ENCODE measurements at regions not wholly inside any gene's neighbourhood (a gene's known extent, or its start where the extent isn't known, plus 50 kb on each side); places are given as distances from the start of the nearest gene placed in this dataset.

DNA sequence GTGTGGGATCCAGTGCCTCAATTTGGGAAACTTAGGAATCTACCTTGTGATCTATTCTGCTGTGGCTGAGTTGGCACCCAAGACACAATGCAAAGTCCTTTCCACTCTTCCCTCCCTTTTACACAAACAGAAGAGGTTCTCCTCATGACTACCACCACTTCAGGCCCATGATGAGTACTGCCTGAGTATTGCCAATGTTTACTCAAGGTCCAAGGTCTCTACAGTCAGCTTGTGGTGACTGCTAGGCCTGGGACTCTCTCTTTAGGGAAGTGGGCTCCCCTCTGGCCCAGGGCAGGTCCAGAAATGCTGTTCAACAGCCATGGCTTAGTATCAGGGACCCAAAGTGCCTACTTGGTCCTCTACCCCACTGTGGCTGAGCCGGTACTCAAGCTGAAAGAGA is 56.8 kb upstream of the PEX5L start:
- no peak for TF ChIP-seq POLR2AphosphoS5 (IDR thresholded peaks at IDR 0.05; ENCODE audit: low read depth)
- TF ChIP-seq, protein P1, sequence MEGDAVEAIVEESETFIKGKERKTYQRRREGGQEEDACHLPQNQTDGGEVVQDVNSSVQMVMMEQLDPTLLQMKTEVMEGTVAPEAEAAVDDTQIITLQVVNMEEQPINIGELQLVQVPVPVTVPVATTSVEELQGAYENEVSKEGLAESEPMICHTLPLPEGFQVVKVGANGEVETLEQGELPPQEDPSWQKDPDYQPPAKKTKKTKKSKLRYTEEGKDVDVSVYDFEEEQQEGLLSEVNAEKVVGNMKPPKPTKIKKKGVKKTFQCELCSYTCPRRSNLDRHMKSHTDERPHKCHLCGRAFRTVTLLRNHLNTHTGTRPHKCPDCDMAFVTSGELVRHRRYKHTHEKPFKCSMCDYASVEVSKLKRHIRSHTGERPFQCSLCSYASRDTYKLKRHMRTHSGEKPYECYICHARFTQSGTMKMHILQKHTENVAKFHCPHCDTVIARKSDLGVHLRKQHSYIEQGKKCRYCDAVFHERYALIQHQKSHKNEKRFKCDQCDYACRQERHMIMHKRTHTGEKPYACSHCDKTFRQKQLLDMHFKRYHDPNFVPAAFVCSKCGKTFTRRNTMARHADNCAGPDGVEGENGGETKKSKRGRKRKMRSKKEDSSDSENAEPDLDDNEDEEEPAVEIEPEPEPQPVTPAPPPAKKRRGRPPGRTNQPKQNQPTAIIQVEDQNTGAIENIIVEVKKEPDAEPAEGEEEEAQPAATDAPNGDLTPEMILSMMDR (conservative IDR thresholded peaks at IDR 0.05; ENCODE audit: low read depth in 2 of 2) = no peak
- TF ChIP-seq NANOG (IDR thresholded peaks at IDR 0.05; ENCODE audit: borderline replicate concordance) = no peak
- TF ChIP-seq EZH2phosphoT487 (IDR thresholded peaks at IDR 0.05; ENCODE audit: unreplicated experiment) = no peak
- no peak for TF ChIP-seq JUNB (IDR thresholded peaks at IDR 0.05; ENCODE audit: unreplicated experiment)
- TF ChIP-seq, protein P2, sequence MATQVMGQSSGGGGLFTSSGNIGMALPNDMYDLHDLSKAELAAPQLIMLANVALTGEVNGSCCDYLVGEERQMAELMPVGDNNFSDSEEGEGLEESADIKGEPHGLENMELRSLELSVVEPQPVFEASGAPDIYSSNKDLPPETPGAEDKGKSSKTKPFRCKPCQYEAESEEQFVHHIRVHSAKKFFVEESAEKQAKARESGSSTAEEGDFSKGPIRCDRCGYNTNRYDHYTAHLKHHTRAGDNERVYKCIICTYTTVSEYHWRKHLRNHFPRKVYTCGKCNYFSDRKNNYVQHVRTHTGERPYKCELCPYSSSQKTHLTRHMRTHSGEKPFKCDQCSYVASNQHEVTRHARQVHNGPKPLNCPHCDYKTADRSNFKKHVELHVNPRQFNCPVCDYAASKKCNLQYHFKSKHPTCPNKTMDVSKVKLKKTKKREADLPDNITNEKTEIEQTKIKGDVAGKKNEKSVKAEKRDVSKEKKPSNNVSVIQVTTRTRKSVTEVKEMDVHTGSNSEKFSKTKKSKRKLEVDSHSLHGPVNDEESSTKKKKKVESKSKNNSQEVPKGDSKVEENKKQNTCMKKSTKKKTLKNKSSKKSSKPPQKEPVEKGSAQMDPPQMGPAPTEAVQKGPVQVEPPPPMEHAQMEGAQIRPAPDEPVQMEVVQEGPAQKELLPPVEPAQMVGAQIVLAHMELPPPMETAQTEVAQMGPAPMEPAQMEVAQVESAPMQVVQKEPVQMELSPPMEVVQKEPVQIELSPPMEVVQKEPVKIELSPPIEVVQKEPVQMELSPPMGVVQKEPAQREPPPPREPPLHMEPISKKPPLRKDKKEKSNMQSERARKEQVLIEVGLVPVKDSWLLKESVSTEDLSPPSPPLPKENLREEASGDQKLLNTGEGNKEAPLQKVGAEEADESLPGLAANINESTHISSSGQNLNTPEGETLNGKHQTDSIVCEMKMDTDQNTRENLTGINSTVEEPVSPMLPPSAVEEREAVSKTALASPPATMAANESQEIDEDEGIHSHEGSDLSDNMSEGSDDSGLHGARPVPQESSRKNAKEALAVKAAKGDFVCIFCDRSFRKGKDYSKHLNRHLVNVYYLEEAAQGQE (IDR thresholded peaks at IDR 0.05; ENCODE audit: unreplicated experiment) = no peak
- TF ChIP-seq, protein P3, sequence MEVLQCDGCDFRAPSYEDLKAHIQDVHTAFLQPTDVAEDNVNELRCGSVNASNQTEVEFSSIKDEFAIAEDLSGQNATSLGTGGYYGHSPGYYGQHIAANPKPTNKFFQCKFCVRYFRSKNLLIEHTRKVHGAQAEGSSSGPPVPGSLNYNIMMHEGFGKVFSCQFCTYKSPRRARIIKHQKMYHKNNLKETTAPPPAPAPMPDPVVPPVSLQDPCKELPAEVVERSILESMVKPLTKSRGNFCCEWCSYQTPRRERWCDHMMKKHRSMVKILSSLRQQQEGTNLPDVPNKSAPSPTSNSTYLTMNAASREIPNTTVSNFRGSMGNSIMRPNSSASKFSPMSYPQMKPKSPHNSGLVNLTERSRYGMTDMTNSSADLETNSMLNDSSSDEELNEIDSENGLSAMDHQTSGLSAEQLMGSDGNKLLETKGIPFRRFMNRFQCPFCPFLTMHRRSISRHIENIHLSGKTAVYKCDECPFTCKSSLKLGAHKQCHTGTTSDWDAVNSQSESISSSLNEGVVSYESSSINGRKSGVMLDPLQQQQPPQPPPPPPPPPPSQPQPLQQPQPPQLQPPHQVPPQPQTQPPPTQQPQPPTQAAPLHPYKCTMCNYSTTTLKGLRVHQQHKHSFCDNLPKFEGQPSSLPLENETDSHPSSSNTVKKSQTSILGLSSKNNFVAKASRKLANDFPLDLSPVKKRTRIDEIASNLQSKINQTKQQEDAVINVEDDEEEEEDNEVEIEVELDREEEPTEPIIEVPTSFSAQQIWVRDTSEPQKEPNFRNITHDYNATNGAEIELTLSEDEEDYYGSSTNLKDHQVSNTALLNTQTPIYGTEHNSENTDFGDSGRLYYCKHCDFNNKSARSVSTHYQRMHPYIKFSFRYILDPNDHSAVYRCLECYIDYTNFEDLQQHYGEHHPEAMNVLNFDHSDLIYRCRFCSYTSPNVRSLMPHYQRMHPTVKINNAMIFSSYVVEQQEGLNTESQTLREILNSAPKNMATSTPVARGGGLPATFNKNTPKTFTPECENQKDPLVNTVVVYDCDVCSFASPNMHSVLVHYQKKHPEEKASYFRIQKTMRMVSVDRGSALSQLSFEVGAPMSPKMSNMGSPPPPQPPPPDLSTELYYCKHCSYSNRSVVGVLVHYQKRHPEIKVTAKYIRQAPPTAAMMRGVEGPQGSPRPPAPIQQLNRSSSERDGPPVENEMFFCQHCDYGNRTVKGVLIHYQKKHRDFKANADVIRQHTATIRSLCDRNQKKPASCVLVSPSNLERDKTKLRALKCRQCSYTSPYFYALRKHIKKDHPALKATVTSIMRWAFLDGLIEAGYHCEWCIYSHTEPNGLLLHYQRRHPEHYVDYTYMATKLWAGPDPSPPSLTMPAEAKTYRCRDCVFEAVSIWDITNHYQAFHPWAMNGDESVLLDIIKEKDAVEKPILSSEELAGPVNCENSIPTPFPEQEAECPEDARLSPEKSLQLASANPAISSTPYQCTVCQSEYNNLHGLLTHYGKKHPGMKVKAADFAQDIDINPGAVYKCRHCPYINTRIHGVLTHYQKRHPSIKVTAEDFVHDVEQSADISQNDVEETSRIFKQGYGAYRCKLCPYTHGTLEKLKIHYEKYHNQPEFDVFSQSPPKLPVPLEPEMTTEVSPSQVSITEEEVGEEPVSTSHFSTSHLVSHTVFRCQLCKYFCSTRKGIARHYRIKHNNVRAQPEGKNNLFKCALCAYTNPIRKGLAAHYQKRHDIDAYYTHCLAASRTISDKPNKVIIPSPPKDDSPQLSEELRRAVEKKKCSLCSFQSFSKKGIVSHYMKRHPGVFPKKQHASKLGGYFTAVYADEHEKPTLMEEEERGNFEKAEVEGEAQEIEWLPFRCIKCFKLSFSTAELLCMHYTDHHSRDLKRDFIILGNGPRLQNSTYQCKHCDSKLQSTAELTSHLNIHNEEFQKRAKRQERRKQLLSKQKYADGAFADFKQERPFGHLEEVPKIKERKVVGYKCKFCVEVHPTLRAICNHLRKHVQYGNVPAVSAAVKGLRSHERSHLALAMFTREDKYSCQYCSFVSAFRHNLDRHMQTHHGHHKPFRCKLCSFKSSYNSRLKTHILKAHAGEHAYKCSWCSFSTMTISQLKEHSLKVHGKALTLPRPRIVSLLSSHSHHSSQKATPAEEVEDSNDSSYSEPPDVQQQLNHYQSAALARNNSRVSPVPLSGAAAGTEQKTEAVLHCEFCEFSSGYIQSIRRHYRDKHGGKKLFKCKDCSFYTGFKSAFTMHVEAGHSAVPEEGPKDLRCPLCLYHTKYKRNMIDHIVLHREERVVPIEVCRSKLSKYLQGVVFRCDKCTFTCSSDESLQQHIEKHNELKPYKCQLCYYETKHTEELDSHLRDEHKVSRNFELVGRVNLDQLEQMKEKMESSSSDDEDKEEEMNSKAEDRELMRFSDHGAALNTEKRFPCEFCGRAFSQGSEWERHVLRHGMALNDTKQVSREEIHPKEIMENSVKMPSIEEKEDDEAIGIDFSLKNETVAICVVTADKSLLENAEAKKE (CRISPR knock-in tag; IDR thresholded peaks at IDR 0.05) = no peak
- TF ChIP-seq EZH2 (IDR thresholded peaks at IDR 0.05; ENCODE audit: low read depth, unreplicated experiment) = no peak
- TF ChIP-seq, protein P4, sequence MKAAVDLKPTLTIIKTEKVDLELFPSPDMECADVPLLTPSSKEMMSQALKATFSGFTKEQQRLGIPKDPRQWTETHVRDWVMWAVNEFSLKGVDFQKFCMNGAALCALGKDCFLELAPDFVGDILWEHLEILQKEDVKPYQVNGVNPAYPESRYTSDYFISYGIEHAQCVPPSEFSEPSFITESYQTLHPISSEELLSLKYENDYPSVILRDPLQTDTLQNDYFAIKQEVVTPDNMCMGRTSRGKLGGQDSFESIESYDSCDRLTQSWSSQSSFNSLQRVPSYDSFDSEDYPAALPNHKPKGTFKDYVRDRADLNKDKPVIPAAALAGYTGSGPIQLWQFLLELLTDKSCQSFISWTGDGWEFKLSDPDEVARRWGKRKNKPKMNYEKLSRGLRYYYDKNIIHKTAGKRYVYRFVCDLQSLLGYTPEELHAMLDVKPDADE (IDR thresholded peaks at IDR 0.05) = no peak

Data from GM23338 (cell line).